Memory B cell (primary cell): ENCODE measurements at regions not wholly inside any gene's neighbourhood (a gene's known extent, or its start where the extent isn't known, plus 50 kb on each side); places are given as distances from the start of the nearest gene placed in this dataset.
A peak's percentile ranks its signal among the peaks of the same experiment; 100 is the strongest.
"Not testable (repeated sequence)": the region's sequence is repeated elsewhere in the genome, so short reads cannot be mapped to it uniquely, and the experiment has no call there.

Experiments
- ATAC-seq: fragments of 150-1000 bp; cut with Tn5 transposase; 2 replicates; pipeline ENCODE4 v1.10.0; 2021; ENCODE audit warnings: low read depth, mild to moderate bottlenecking, moderate library complexity
- DNase-seq, 2 donors: peaks; one replicate each; pipeline ENCODE4 v3.0.0; 2022; ENCODE audit warnings: low spot score in 2 of 2
- H3K27ac Mint-ChIP-seq: one replicate; pipeline ENCODE4 v1.8.0; 2022; ENCODE audit warnings: mild to moderate bottlenecking, moderate library complexity, mixed read lengths
- H3K27me3 Mint-ChIP-seq: one replicate; pipeline ENCODE4 v1.8.0; 2022; ENCODE audit warnings: mixed read lengths
- H3K36me3 Mint-ChIP-seq: one replicate; pipeline ENCODE4 v1.8.0; 2022; ENCODE audit warnings: mild to moderate bottlenecking, mixed read lengths
- H3K4me1 Mint-ChIP-seq: one replicate; pipeline ENCODE4 v1.8.0; 2022; ENCODE audit warnings: mixed read lengths
- H3K4me3 Mint-ChIP-seq: one replicate; pipeline ENCODE4 v1.8.0; 2022; ENCODE audit warnings: mild to moderate bottlenecking, moderate library complexity, mixed read lengths
- H3K9me3 Mint-ChIP-seq: one replicate; pipeline ENCODE4 v1.8.0; 2022; ENCODE audit warnings: mixed read lengths

GRCh38 chr7:27032839-27033238, 63.0 kb downstream of the HOXA1 start:
- H3K27ac Mint-ChIP-seq = peak overlapping the region; percentile 90
- ATAC-seq = no peak
- H3K9me3 Mint-ChIP-seq = no peaks in the 10 kb centered on the region
- H3K27me3 Mint-ChIP-seq = no peaks in the 10 kb centered on the region
- no peak for DNase-seq
- H3K36me3 Mint-ChIP-seq = no peaks in the 10 kb centered on the region
- peaks cover 7% of the 10 kb centered on the region for H3K4me1 Mint-ChIP-seq
- no peak overlapping the region for H3K4me3 Mint-ChIP-seq

DNA sequence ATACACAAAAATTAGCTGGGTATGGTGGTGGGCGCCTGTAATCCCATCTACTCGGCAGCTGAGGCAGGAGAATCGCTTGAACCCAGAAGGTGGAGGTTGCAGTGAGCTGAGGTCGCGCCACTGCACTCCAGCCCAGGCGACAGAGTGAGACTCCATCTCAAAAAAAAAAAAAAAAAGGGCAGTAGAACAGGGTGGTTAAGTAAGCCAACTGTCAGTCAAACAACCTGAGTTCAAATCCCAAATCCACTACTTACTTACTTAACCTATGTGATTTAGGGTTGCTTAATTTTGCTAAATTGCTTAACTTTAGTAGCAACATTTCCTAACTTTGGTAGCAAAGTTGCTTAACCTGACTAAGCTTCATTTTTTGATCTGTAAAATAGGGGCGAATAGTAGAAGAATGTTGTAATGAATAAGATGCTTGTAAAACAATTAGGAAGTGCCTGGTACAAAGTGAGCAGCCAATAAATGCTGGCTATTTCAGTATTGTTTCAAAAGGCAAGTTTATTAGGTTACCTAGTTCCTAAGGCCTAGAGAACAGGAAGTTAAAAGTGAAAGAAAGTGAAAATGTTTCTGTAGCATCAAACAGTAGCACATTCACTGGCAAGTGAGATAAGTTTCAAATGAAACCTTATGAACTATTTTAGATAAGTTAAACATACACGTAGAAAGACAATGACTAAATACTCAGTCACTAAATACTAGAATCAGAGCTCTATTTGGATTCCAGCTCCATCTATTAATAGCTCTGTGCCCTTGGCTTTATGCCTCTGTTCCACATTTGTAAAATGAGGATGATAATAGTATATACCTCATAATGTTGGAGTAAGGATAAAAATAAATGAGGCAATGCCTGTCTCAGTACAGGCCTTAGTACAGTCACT, 64.3 kb downstream of the HOXA1 start:
- ATAC-seq (peak; percentile 95), DNase-seq (peak in 1 of 2 donors; percentile 4)
- Mint-ChIP-seq H3K9me3 (no peaks in the 10 kb centered on the region), H3K4me3 (peak overlapping the region; percentile 37), H3K27ac (peak overlapping the region; percentile 90), H3K36me3 (no peaks in the 10 kb centered on the region), H3K27me3 (no peaks in the 10 kb centered on the region), H3K4me1 (peaks cover 7% of the 10 kb centered on the region)

- no peaks in the 10 kb centered on the region for H3K36me3 Mint-ChIP-seq
- H3K4me1 Mint-ChIP-seq = peaks cover 7% of the 10 kb centered on the region
- ATAC-seq (no peak), DNase-seq (no peak)
- H3K9me3 Mint-ChIP-seq = no peaks in the 10 kb centered on the region
- peak overlapping the region; percentile 90 for H3K27ac Mint-ChIP-seq
- no peak overlapping the region for H3K4me3 Mint-ChIP-seq
- no peaks in the 10 kb centered on the region for H3K27me3 Mint-ChIP-seq
These were observed 65.3 kb downstream of the HOXA1 start for GRCh38 chr7:27030393-27031050.

- no peaks in the 10 kb centered on the region for H3K4me1 Mint-ChIP-seq
- no peak overlapping the region for H3K27ac Mint-ChIP-seq
- H3K36me3 Mint-ChIP-seq = no peaks in the 10 kb centered on the region
- DNase-seq (no peak), ATAC-seq (no peak)
- H3K9me3 Mint-ChIP-seq = peaks cover 2% of the 10 kb centered on the region
- peaks cover 6% of the 10 kb centered on the region for H3K27me3 Mint-ChIP-seq
- H3K4me3 Mint-ChIP-seq = no peak overlapping the region
These were observed 70.5 kb downstream of the HOXA1 start for GRCh38 chr7:27025270-27025669.

- DNase-seq (no peak), ATAC-seq (no peak)
- Mint-ChIP-seq H3K27me3 (peaks cover 16% of the 10 kb centered on the region), H3K27ac (no peak overlapping the region), H3K36me3 (peaks cover 2% of the 10 kb centered on the region), H3K4me1 (no peaks in the 10 kb centered on the region), H3K4me3 (no peak overlapping the region), H3K9me3 (peaks cover 12% of the 10 kb centered on the region)
These were observed 85.7 kb downstream of the HOXA1 start for GRCh38 chr7:27010068-27010467.

DNA sequence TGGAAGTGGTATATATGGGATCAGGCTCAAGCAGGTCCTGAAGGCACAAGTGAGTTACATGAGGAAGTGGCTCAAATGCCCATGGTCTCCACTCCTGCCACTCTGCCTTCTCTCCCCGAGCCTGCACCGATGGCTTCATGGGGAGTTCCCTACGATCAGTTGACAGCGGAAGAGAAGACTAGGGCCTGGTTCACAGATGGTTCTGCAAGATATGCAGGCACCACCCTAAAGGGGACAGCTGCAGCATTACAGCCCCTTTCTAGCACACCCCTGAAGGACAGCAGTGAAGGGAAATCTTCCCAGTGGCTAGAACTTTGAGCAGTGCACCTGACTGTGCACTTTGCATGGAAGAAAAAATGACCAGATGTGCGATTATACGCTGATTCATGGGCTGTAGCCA, 95.3 kb downstream of the HOXA1 start:
- no peak for DNase-seq
- Mint-ChIP-seq H3K4me3 (no peak overlapping the region), H3K4me1 (no peaks in the 10 kb centered on the region), H3K27ac (no peak overlapping the region), H3K36me3 (no peaks in the 10 kb centered on the region), H3K9me3 (no peaks in the 10 kb centered on the region), H3K27me3 (no peaks in the 10 kb centered on the region)
- ATAC-seq = no peak

- not testable (repeated sequence) for DNase-seq, H3K27ac Mint-ChIP-seq, H3K36me3 Mint-ChIP-seq, H3K4me3 Mint-ChIP-seq, H3K4me1 Mint-ChIP-seq, H3K9me3 Mint-ChIP-seq, ATAC-seq, H3K27me3 Mint-ChIP-seq
These were observed 97.5 kb downstream of the HOXA1 start for GRCh38 chr7:26998284-26998683.

DNA sequence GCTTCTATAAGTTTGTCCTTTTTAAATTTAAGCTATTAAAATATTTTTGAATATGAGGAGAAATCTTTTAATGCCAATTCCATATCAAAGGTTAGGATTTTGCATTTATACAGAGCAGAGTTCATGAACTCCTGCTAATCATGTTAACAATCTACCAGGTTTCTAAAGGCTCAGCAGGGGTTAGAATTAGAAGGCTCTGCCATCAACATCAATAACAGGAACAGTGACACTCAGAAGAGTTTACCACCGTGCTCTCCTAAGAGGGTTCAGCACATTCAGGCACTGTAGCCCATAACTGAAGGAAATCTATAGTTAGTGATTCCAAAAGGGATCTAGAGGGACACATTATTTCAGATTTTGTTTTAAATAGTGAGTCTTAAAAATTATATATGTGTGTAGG, 100.1 kb downstream of the HOXA1 start:
- H3K9me3 Mint-ChIP-seq = no peaks in the 10 kb centered on the region
- no peak overlapping the region for H3K4me3 Mint-ChIP-seq
- H3K27ac Mint-ChIP-seq = no peak overlapping the region
- ATAC-seq (no peak), DNase-seq (no peak)
- H3K27me3 Mint-ChIP-seq = peaks cover 3% of the 10 kb centered on the region
- no peaks in the 10 kb centered on the region for H3K36me3 Mint-ChIP-seq
- H3K4me1 Mint-ChIP-seq = no peaks in the 10 kb centered on the region

DNA sequence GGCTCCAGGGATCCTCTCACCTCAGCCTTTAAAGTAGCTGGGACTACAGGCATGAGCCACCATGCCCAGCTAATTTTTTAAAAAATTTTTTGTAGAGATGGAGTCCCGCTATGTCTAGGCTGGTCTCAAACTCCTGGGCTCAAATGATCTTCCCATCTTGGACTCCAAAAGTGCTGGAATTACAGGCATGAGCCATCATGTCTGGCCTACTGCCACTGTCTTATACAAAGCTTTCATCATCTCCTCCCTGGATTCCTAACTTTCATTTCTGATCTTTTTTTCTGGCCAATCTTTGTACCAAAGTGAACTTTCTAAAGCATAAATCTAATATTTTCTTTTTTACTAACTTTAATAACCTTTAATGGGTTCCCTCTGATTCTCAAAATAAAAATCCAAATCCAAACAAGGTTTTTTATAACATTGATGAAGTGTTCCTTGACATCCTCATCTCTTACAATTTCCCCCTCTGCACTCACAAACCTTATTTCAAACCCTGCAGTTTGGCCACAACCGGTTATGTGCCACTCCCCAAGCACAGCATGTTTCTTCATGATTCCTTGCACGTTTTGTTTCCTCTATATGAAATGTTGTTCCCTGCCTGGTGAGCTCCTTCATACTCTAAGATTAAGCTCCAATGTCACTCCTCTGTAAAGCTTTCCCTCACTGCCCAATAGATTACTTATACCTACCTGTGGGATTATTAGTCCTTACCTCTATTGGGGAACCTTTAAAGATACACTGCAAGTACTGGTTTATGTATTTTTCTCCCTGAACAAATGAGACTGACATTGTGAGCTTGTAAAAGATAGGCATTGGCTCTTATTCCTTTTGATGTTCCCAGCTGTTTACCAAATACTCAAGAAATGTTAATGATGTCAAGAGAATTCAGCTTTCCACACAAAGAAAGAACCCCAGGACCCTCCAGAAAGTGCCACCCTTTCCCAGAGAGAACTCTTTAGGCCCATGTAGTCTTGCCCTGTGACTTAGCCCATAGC, 101.7 kb downstream of the HOXA1 start:
- no peaks in the 10 kb centered on the region for H3K9me3 Mint-ChIP-seq
- DNase-seq (no peak), ATAC-seq (no peak)
- H3K27me3 Mint-ChIP-seq = peaks cover 3% of the 10 kb centered on the region
- H3K4me3 Mint-ChIP-seq = no peak overlapping the region
- H3K27ac Mint-ChIP-seq = no peak overlapping the region
- no peaks in the 10 kb centered on the region for H3K36me3 Mint-ChIP-seq
- H3K4me1 Mint-ChIP-seq = no peaks in the 10 kb centered on the region

DNA sequence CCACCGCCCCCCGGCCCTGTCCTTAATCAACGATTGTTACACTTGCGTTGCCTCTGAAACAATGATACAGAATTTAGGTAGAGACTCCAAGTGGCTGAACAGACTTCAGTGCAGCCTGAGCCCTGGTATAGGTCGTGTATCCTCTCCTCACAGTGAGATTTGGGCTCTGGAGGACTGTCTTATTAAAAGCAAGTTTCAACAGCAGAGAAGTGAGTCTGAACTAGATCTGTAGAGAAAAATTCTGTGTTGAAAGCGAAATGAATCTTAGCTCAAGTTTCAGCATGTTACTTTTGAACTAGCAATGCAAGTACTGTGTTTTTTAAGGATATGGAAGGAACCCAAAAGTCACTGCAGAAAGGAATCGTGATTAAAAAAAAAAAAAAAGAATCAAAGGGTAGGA, 103.1 kb downstream of the HOXA1 start:
- DNase-seq (no peak), ATAC-seq (no peak)
- Mint-ChIP-seq H3K27me3 (peaks cover 3% of the 10 kb centered on the region), H3K27ac (no peak overlapping the region), H3K9me3 (no peaks in the 10 kb centered on the region), H3K4me3 (no peak overlapping the region), H3K4me1 (no peaks in the 10 kb centered on the region), H3K36me3 (no peaks in the 10 kb centered on the region)

- Mint-ChIP-seq H3K9me3 (no peaks in the 10 kb centered on the region), H3K4me3 (no peak overlapping the region), H3K27ac (no peak overlapping the region), H3K36me3 (no peaks in the 10 kb centered on the region), H3K27me3 (peaks cover 3% of the 10 kb centered on the region), H3K4me1 (no peaks in the 10 kb centered on the region)
- ATAC-seq (no peak), DNase-seq (no peak)
These were observed 104.0 kb downstream of the HOXA1 start for GRCh38 chr7:26991796-26992195.

GRCh38 chr7:26989897-26990670, 105.7 kb downstream of the HOXA1 start:
- H3K36me3 Mint-ChIP-seq = no peaks in the 10 kb centered on the region
- no peak overlapping the region for H3K27ac Mint-ChIP-seq
- H3K9me3 Mint-ChIP-seq = no peaks in the 10 kb centered on the region
- ATAC-seq (no peak), DNase-seq (no peak)
- no peak overlapping the region for H3K4me3 Mint-ChIP-seq
- H3K27me3 Mint-ChIP-seq = peaks cover 3% of the 10 kb centered on the region
- no peaks in the 10 kb centered on the region for H3K4me1 Mint-ChIP-seq

- ATAC-seq = no peak
- Mint-ChIP-seq H3K27me3 (peaks cover 2% of the 10 kb centered on the region), H3K36me3 (no peaks in the 10 kb centered on the region), H3K4me3 (no peak overlapping the region), H3K27ac (no peak overlapping the region), H3K9me3 (no peaks in the 10 kb centered on the region), H3K4me1 (no peaks in the 10 kb centered on the region)
- no peak for DNase-seq
These were observed 106.9 kb downstream of the HOXA1 start for GRCh38 chr7:26988836-26989374.
